ENCODE measurements at regions not wholly inside any gene's neighbourhood (a gene's known extent, or its start where the extent isn't known, plus 50 kb on each side); places are given as distances from the start of the nearest gene placed in this dataset.

DNA sequence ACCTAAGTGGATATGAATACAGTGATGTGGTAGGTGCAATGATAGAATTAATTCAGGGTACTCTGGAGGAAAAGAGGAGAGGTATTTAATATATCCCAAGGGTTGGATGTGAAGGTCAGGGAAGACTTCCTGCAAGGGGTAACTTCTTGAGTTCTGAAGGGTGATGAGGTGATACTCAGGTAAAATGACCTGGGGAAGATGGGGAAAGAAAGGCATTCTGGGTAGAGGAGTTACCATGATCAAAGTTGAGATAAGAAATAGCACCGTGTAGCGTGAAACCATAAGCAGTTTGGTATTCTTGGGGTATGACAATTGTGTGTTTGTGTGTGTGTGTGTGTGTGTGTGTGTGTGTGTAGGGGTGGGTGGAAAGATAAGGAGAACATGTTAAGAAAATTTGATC is 270.4 kb upstream of the LCORL start:
- H3K4me3 ChIP-seq (ENCODE audit: low read depth, low read length), result no peak overlapping the region
- TF ChIP-seq, protein P1, sequence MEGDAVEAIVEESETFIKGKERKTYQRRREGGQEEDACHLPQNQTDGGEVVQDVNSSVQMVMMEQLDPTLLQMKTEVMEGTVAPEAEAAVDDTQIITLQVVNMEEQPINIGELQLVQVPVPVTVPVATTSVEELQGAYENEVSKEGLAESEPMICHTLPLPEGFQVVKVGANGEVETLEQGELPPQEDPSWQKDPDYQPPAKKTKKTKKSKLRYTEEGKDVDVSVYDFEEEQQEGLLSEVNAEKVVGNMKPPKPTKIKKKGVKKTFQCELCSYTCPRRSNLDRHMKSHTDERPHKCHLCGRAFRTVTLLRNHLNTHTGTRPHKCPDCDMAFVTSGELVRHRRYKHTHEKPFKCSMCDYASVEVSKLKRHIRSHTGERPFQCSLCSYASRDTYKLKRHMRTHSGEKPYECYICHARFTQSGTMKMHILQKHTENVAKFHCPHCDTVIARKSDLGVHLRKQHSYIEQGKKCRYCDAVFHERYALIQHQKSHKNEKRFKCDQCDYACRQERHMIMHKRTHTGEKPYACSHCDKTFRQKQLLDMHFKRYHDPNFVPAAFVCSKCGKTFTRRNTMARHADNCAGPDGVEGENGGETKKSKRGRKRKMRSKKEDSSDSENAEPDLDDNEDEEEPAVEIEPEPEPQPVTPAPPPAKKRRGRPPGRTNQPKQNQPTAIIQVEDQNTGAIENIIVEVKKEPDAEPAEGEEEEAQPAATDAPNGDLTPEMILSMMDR (IDR thresholded peaks at IDR 0.05; ENCODE audit: insufficient read depth, low read length, missing control alignments), result no peak
- no peak for DNase-seq (ENCODE audit: low read depth, low spot score)
- ChIA-PET POLR2A (no interaction called here), CTCF (no interaction called here)

DNA sequence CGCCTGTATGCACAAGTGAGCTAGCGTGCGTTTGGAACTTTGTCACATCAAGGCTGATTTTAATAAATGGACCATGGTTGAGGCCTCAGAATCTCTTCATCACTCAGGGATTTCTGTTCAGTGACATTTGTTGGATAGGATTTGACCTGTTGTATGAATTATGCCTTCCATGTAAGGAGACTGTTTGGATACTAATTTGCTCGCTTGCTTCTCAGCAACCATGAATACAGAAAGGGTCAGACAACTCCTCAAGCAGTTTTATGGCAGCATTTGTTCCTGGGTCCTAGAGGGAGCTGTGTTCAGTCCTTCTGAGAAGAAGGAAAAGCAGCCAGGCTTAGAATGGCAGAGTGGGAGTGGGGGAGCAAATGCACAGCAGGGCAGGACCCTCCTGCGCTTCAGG is 269.7 kb upstream of the LCORL start:
- CTCF ChIA-PET, result no interaction called here
- H3K4me3 ChIP-seq (ENCODE audit: low read depth, low read length), result no peak overlapping the region

DNA sequence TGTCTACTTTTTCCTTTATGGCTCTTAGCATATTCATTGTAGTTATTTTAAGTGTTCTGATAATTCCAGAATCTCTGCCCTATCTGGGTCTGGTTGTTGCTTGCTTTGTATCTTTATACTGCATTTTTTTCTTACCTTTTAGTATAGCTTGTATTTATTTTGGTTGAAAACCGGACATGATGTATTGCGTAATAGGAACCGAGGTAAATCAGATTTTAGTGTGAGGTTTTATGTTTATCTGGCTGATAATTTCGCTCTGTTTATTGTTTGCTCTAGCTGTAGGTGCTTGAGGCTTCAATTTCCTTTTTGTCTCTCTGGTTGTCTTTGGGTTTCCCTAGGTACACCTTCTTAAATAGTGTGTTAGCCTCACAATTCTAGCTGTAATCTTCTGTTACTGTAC is 263.8 kb upstream of the LCORL start:
- POLR2A ChIA-PET, result no interaction called here
- no peak for DNase-seq (ENCODE audit: low read depth, low spot score)
- CTCF ChIA-PET, result no interaction called here
- TF ChIP-seq, protein P1 (IDR thresholded peaks at IDR 0.05; ENCODE audit: insufficient read depth, low read length, missing control alignments), result no peak
- no peak overlapping the region for H3K4me3 ChIP-seq (ENCODE audit: low read depth, low read length)

More for the DNA sequence above, 269.7 kb upstream of the LCORL start:
- DNase-seq (ENCODE audit: low read depth, low spot score), result no peak
- TF ChIP-seq, protein P1 (IDR thresholded peaks at IDR 0.05; ENCODE audit: insufficient read depth, low read length, missing control alignments), result no peak
- POLR2A ChIA-PET, result no interaction called here

DNA sequence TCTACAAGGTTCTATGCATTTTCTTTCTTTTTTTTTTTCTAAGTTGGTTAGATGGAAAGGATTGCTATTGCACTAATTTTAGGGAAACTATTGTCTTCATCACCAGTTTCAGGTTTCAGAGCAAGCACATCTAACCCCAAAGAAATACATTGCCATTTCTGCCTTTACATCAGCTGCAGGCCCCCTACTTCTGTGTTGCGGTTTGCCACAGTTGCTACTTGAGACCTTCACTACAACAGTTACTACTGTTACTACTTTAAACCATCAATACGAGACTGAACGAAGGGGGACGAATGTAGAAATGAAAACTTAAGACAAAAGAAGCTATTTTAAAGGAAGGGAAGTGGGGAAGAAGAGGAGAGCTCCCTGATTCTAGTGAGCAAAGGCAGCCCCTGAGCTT is 256.7 kb upstream of the LCORL start:
- CTCF ChIA-PET, result no interaction called here
- no peak for DNase-seq (ENCODE audit: low read depth, low spot score)
- TF ChIP-seq, protein P1 (IDR thresholded peaks at IDR 0.05; ENCODE audit: insufficient read depth, low read length, missing control alignments), result no peak
- H3K4me3 ChIP-seq (ENCODE audit: low read depth, low read length), result no peak overlapping the region
- POLR2A ChIA-PET, result no interaction called here

DNA sequence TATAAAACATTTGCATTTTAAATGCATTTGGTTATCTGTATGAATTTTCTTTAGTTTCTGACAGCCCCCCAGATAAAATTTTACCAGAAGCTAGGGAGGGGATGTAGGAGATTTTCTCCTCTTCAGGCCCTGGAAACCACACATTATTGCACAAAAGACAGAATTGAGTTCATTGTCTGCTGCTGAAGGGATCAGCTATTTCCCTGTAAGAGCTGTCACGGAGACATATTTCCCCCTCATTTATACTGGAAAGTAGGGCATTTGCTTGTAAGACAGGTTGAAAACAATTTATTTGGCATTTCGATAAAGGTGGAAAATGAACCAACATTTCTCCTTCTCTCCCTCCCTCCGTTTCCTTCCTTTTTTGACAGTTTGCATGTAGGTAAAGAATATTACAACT is 241.3 kb upstream of the LCORL start:
- no peak for DNase-seq (ENCODE audit: low read depth, low spot score)
- no peak overlapping the region for H3K4me3 ChIP-seq (ENCODE audit: low read depth, low read length)
- POLR2A ChIA-PET, result no interaction called here
- TF ChIP-seq, protein P1 (IDR thresholded peaks at IDR 0.05; ENCODE audit: insufficient read depth, low read length, missing control alignments), result no peak
- CTCF ChIA-PET, result no interaction called here

DNA sequence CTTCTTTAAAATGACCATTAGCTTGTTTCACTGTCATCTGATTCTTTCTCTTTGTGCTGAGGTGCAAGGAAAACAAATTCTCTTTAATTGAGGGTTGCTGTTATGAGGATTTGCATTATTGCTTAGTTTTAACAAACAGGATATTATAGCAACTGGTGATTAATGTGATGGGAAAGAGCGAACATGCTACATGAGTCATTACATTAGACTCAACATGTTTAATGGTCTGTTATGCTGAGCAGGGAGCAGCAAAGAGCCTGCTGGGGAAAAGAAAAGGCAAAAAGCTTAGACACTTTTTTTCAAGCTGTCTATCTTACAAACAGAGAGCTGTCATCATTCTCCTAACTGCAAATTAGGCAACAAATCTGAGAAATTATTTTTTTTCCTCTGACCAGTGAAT is 230.5 kb upstream of the LCORL start:
- TF ChIP-seq, protein P1 (IDR thresholded peaks at IDR 0.05; ENCODE audit: insufficient read depth, low read length, missing control alignments), result no peak
- POLR2A ChIA-PET, result no interaction called here
- CTCF ChIA-PET, result no interaction called here
- no peak for DNase-seq (ENCODE audit: low read depth, low spot score)
- no peak overlapping the region for H3K4me3 ChIP-seq (ENCODE audit: low read depth, low read length)

Data from AG04449 (cell line).